PC-9 (cell line): ENCODE measurements at regions not wholly inside any gene's neighbourhood (a gene's known extent, or its start where the extent isn't known, plus 50 kb on each side); places are given as distances from the start of the nearest gene placed in this dataset.

Experiments used
- BruUV-seq: library from RNA; stranded (reverse); fragments of 400-500 nt; replicated peaks from 2 replicates; lab custom pipeline; 2021; lab: Mats Ljungman, UMichigan
- CTCF ChIA-PET: fragments of 300-600 bp; sonication (Branson Sonifier 250); formaldehyde crosslinking; loops from one replicate; lab custom pipeline; 2022; ENCODE audit warnings: antibody characterized with exemption; lab: Charles Lee
- POLR2A ChIA-PET: fragments of 300-600 bp; sonication (Branson Sonifier 250); formaldehyde crosslinking; loops from one replicate; lab custom pipeline; 2022; ENCODE audit warnings: antibody characterized with exemption; ENCODE audit not compliant: unreplicated experiment; lab: Charles Lee
- DNase-seq, 2 experiments: peaks; one replicate each; pipeline versions ENCODE4 v3.0.0 to v3.0.0-alpha.2; 2015 to 2022; ENCODE audit warnings: mixed read lengths in 1 of 2
- H2AFZ ChIP-seq: fragments of 200-600 bp; sonication (generic); 2 replicates; pipeline ENCODE4 v1.8.1; 2017; ENCODE audit warnings: antibody characterized with exemption
- H3F3A ChIP-seq: fragments of 200-600 bp; sonication (generic); 2 replicates; pipeline ENCODE4 v1.8.1; 2017; ENCODE audit warnings: antibody characterized with exemption, mild to moderate bottlenecking, low read depth; ENCODE audit not compliant: insufficient read depth
- H3K27ac ChIP-seq: fragments of 200-600 bp; sonication (generic); 2 replicates; pipeline ENCODE4 v1.6.1; 2016; ENCODE audit warnings: mixed run types
- H3K27me3 ChIP-seq: fragments of 200-600 bp; sonication (generic); 2 replicates; pipeline ENCODE4 v1.6.1; 2016; ENCODE audit warnings: low read depth, mixed run types; ENCODE audit not compliant: insufficient read depth
- H3K36me3 ChIP-seq: fragments of 200-600 bp; sonication (generic); 2 replicates; pipeline ENCODE4 v1.6.1; 2016; ENCODE audit warnings: low read depth, mixed run types
- H3K4me1 ChIP-seq: fragments of 200-600 bp; sonication (generic); replicated peaks from 2 replicates; pipeline ENCODE4 v1.6.1; 2016; ENCODE audit warnings: mixed run types; ENCODE audit not compliant: insufficient read depth
- H3K4me2 ChIP-seq: fragments of 200-600 bp; sonication (generic); 2 replicates; pipeline ENCODE4 v1.6.1; 2017; ENCODE audit warnings: mixed run types
- H3K4me3 ChIP-seq: fragments of 200-600 bp; sonication (generic); 2 replicates; pipeline ENCODE4 v1.6.1; 2016; ENCODE audit warnings: mixed run types
- H3K79me2 ChIP-seq: fragments of 200-600 bp; sonication (generic); 2 replicates; pipeline ENCODE4 v1.6.1; 2017; ENCODE audit warnings: low read depth, mixed run types
- H3K9me2 ChIP-seq: fragments of 200-600 bp; sonication (generic); 2 replicates; pipeline ENCODE4 v1.8.1; 2017; ENCODE audit warnings: mild to moderate bottlenecking; ENCODE audit not compliant: insufficient read depth
- H3K9me3 ChIP-seq: fragments of 200-600 bp; sonication (generic); 2 replicates; pipeline ENCODE4 v1.8.1; 2016; ENCODE audit warnings: low read depth; ENCODE audit not compliant: insufficient read depth
- H4K20me1 ChIP-seq: fragments of 200-600 bp; sonication (generic); 2 replicates; pipeline ENCODE4 v1.8.1; 2017; ENCODE audit not compliant: insufficient read depth
- CTCF ChIP-seq: fragments of 200-600 bp; sonication (generic); conservative IDR thresholded peaks from 2 replicates; pipeline ENCODE4 v1.6.1; 2017; ENCODE audit warnings: mixed run types, antibody characterized with exemption, mild to moderate bottlenecking, moderate library complexity
- EZH2 ChIP-seq: fragments of 200-600 bp; sonication (generic); IDR thresholded peaks from 2 replicates; pipeline ENCODE4 v1.8.0; 2017; ENCODE audit warnings: antibody characterized with exemption, low read depth
- intact Hi-C: fragments of 100-400 bp; cut with micrococcal nuclease; formaldehyde crosslinking; loops from one replicate; pipeline ENCODE4 v1.10.0; 2022; ENCODE audit not compliant: unreplicated experiment

- CTCF ChIA-PET = no interaction called here
- intact Hi-C loops = no loop called here
Observed at GRCh38 chr10:89075631-89076030, 85.0 kb downstream of the FAS start.

GRCh38 chr10:89074120-89074519 lies 83.5 kb downstream of the FAS start:
- CTCF ChIA-PET = no interaction called here

More at GRCh38 chr10:89075631-89076030, 85.0 kb downstream of the FAS start:
- no peak overlapping the region for H2AFZ ChIP-seq
- POLR2A ChIA-PET = no interaction called here
- H3K4me3 ChIP-seq = no peak overlapping the region
- no peak for TF ChIP-seq EZH2
- TF ChIP-seq CTCF = no peak
- H3K4me1 ChIP-seq = no peaks in the 10 kb centered on the region
- no peaks in the 10 kb centered on the region for H3K27me3 ChIP-seq
- H3K27ac ChIP-seq = no peak overlapping the region
- no peaks in the 10 kb centered on the region for H4K20me1 ChIP-seq
- no peaks in the 10 kb centered on the region for H3K9me2 ChIP-seq
- no peaks in the 10 kb centered on the region for H3K36me3 ChIP-seq
- BruUV-seq = no TSS peak
- H3K9me3 ChIP-seq = no peaks in the 10 kb centered on the region
- no peaks in the 10 kb centered on the region for H3F3A ChIP-seq
- DNase-seq = no peak
- H3K79me2 ChIP-seq = no peaks in the 10 kb centered on the region
- H3K4me2 ChIP-seq = no peak overlapping the region

GRCh38 chr10:89073719-89074118 lies 83.1 kb downstream of the FAS start:
- DNase-seq = no peak
- CTCF ChIA-PET = no interaction called here
- Histone ChIP-seq H2AFZ (no peak overlapping the region), H3F3A (no peaks in the 10 kb centered on the region), H3K4me3 (no peak overlapping the region), H4K20me1 (no peaks in the 10 kb centered on the region), H3K9me2 (no peaks in the 10 kb centered on the region), H3K79me2 (no peaks in the 10 kb centered on the region), H3K27ac (no peak overlapping the region), H3K4me1 (no peaks in the 10 kb centered on the region), H3K27me3 (no peaks in the 10 kb centered on the region), H3K36me3 (no peaks in the 10 kb centered on the region), H3K9me3 (no peaks in the 10 kb centered on the region), H3K4me2 (no peak overlapping the region)
- TF ChIP-seq EZH2 = no peak
- no peak for TF ChIP-seq CTCF
- intact Hi-C loops = no loop called here
- POLR2A ChIA-PET = no interaction called here
- BruUV-seq = no TSS peak

More at GRCh38 chr10:89074120-89074519, 83.5 kb downstream of the FAS start:
- no peak overlapping the region for H2AFZ ChIP-seq
- H3K4me1 ChIP-seq = no peaks in the 10 kb centered on the region
- POLR2A ChIA-PET = no interaction called here
- H3K4me3 ChIP-seq = no peak overlapping the region
- H4K20me1 ChIP-seq = no peaks in the 10 kb centered on the region
- BruUV-seq = no TSS peak
- no peaks in the 10 kb centered on the region for H3K9me2 ChIP-seq
- H3K27ac ChIP-seq = no peak overlapping the region
- H3K36me3 ChIP-seq = no peaks in the 10 kb centered on the region
- TF ChIP-seq EZH2 (no peak), CTCF (no peak)
- H3K79me2 ChIP-seq = no peaks in the 10 kb centered on the region
- H3K9me3 ChIP-seq = no peaks in the 10 kb centered on the region
- DNase-seq = no peak
- no peak overlapping the region for H3K4me2 ChIP-seq
- intact Hi-C loops = no loop called here
- H3K27me3 ChIP-seq = no peaks in the 10 kb centered on the region
- no peaks in the 10 kb centered on the region for H3F3A ChIP-seq
